ENCODE measurements at regions not wholly inside any gene's neighbourhood (a gene's known extent, or its start where the extent isn't known, plus 50 kb on each side); places are given as distances from the start of the nearest gene placed in this dataset.

GRCh38 chr17:71284032-71284755 is 836.6 kb upstream of the SOX9 start:
- DNase-seq (ENCODE audit: low spot score): no peak

GRCh38 chr17:71286625-71287024 is 834.2 kb upstream of the SOX9 start:
- DNase-seq (ENCODE audit: low spot score): no peak

GRCh38 chr17:71287071-71287823 is 833.6 kb upstream of the SOX9 start:
- DNase-seq (ENCODE audit: low spot score): no peak

GRCh38 chr17:71292006-71292405 is 828.8 kb upstream of the SOX9 start:
- no peak for DNase-seq (ENCODE audit: low spot score)

GRCh38 chr17:71296005-71296404 is 824.8 kb upstream of the SOX9 start:
- no peak for DNase-seq (ENCODE audit: low spot score)

- DNase-seq (ENCODE audit: low spot score): no peak
Observed at GRCh38 chr17:71301063-71301462, 819.8 kb upstream of the SOX9 start.

GRCh38 chr17:71302721-71303549 is 817.9 kb upstream of the SOX9 start:
- no peak for DNase-seq (ENCODE audit: low spot score)

GRCh38 chr17:71304498-71305158 is 816.2 kb upstream of the SOX9 start:
- no peak for DNase-seq (ENCODE audit: low spot score)

GRCh38 chr17:71313866-71314265 is 807.0 kb upstream of the SOX9 start:
- no peak for DNase-seq (ENCODE audit: low spot score)

- peak; percentile 37 for DNase-seq (ENCODE audit: low spot score)
Observed at GRCh38 chr17:71315568-71315967, 805.3 kb upstream of the SOX9 start.

- DNase-seq (ENCODE audit: low spot score): no peak
Observed at GRCh38 chr17:71316176-71316897, 804.5 kb upstream of the SOX9 start.

GRCh38 chr17:71320009-71320796 is 800.6 kb upstream of the SOX9 start:
- DNase-seq (ENCODE audit: low spot score): no peak

GRCh38 chr17:71325117-71325516 is 795.7 kb upstream of the SOX9 start:
- DNase-seq (ENCODE audit: low spot score): no peak

GRCh38 chr17:71325886-71326285 is 794.9 kb upstream of the SOX9 start:
- DNase-seq (ENCODE audit: low spot score): no peak

- DNase-seq (ENCODE audit: low spot score): no peak
Observed at GRCh38 chr17:71327376-71328059, 793.3 kb upstream of the SOX9 start.

GRCh38 chr17:71329310-71330098 is 791.3 kb upstream of the SOX9 start:
- DNase-seq (ENCODE audit: low spot score): no peak

GRCh38 chr17:71330099-71330375 is 790.8 kb upstream of the SOX9 start:
- DNase-seq (ENCODE audit: low spot score): no peak

GRCh38 chr17:71331754-71332325 is 789.0 kb upstream of the SOX9 start:
- DNase-seq (ENCODE audit: low spot score): peak; percentile 67

Data from putamen (tissue), 1 donor.